KOPT-K1 (cell line): ENCODE measurements at regions not wholly inside any gene's neighbourhood (a gene's known extent, or its start where the extent isn't known, plus 50 kb on each side); places are given as distances from the start of the nearest gene placed in this dataset.

Experiments used
- H3K27ac ChIP-seq: fragments of 200-600 bp; sonication (generic); 2 replicates; pipeline ENCODE4 v1.5.1; 2016; ENCODE audit warnings: antibody characterized with exemption, mild to moderate bottlenecking, low read depth, low read length; ENCODE audit not compliant: poor library complexity, severe bottlenecking
- H3K36me3 ChIP-seq: fragments of 200-600 bp; sonication (generic); 2 replicates; pipeline ENCODE4 v1.5.1; 2017; ENCODE audit warnings: antibody characterized with exemption, mild to moderate bottlenecking, low read length, moderate library complexity; ENCODE audit not compliant: insufficient read depth
- H3K9me3 ChIP-seq: fragments of 200-600 bp; sonication (generic); 2 replicates; pipeline ENCODE4 v1.5.1; 2017; ENCODE audit warnings: antibody characterized with exemption, low read length, mild to moderate bottlenecking; ENCODE audit not compliant: insufficient read depth, poor library complexity, severe bottlenecking

- Histone ChIP-seq H3K9me3 (no peaks in the 10 kb centered on the region), H3K36me3 (no peaks in the 10 kb centered on the region), H3K27ac (no peak overlapping the region)
Observed at GRCh38 chr16:64004116-64004515, 1117.7 kb downstream of the CDH11 start.

DNA sequence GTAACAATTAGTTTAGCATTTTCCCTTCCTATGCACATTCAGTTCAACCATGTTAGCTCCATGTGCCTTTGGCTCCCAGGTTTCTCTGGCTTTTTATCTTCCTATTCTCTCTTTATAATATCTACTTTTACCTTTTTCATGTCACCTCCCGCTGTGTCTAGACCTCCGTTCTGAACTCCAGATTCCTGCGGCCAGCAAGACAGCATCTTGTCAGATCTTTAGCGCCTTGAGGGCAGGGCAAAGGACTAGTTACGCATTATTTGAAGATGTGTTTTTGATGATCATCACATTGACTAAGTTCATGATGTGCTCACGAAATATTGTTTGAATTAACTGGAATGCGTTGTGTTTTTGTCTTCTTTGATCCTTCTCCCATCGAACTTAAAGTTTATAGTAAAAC, 1126.8 kb downstream of the CDH11 start:
- no peaks in the 10 kb centered on the region for H3K36me3 ChIP-seq
- no peak overlapping the region for H3K27ac ChIP-seq
- no peaks in the 10 kb centered on the region for H3K9me3 ChIP-seq

- no peak overlapping the region for H3K27ac ChIP-seq
- no peaks in the 10 kb centered on the region for H3K9me3 ChIP-seq
- H3K36me3 ChIP-seq = no peaks in the 10 kb centered on the region
Observed at GRCh38 chr16:63983401-63983800, 1138.5 kb downstream of the CDH11 start.

- H3K27ac ChIP-seq = no peak overlapping the region
- no peaks in the 10 kb centered on the region for H3K9me3 ChIP-seq
- no peaks in the 10 kb centered on the region for H3K36me3 ChIP-seq
Observed at GRCh38 chr16:63982741-63983140, 1139.1 kb downstream of the CDH11 start.

DNA sequence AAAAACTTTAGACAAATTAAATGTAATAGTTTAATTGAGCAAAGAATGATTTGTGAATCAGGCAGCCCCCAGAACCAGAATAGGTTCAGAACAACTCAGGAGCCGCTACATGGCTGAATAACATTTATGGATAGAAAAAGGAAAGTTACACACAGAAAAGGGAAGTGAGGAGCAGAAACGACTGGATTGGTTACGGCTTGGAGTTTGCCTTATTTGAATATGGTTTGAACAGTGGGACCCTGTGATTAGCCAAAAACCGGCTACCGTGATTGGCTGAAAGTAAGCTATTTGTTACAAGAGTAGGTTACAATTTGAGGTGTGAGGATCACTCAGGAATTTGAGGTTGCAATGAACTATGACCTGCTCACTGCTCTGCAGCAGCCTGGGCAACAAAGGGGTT, 1139.8 kb downstream of the CDH11 start:
- Histone ChIP-seq H3K27ac (no peak overlapping the region), H3K9me3 (no peaks in the 10 kb centered on the region), H3K36me3 (no peaks in the 10 kb centered on the region)

- H3K9me3 ChIP-seq = no peaks in the 10 kb centered on the region
- H3K27ac ChIP-seq = no peak overlapping the region
- H3K36me3 ChIP-seq = no peaks in the 10 kb centered on the region
Observed at GRCh38 chr16:63981639-63982038, 1140.2 kb downstream of the CDH11 start.

DNA sequence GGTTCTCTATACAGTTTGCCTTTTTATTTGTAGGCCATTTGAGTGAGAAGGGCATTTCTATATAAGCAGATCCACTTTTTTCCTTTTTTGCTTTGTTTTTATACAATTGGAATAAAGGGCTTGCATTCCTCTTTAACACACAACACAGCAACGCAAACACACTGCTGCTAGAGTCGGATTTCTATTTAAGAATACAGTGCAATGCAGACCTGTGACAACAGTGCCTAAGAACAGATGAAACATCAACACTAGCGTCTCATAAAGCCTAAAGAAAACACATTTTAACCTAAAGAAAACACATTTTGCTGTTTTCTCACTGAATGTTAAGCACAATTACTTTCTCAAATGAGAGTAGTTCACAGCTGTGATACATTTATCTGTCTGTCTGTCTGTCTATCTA, 1141.1 kb downstream of the CDH11 start:
- no peaks in the 10 kb centered on the region for H3K36me3 ChIP-seq
- no peak overlapping the region for H3K27ac ChIP-seq
- no peaks in the 10 kb centered on the region for H3K9me3 ChIP-seq

GRCh38 chr16:63978240-63978639, 1143.6 kb downstream of the CDH11 start:
- H3K36me3 ChIP-seq = no peaks in the 10 kb centered on the region
- H3K9me3 ChIP-seq = no peaks in the 10 kb centered on the region
- no peak overlapping the region for H3K27ac ChIP-seq

GRCh38 chr16:63976345-63976744, 1145.5 kb downstream of the CDH11 start:
- Histone ChIP-seq H3K36me3 (no peaks in the 10 kb centered on the region), H3K9me3 (no peaks in the 10 kb centered on the region), H3K27ac (no peak overlapping the region)

DNA sequence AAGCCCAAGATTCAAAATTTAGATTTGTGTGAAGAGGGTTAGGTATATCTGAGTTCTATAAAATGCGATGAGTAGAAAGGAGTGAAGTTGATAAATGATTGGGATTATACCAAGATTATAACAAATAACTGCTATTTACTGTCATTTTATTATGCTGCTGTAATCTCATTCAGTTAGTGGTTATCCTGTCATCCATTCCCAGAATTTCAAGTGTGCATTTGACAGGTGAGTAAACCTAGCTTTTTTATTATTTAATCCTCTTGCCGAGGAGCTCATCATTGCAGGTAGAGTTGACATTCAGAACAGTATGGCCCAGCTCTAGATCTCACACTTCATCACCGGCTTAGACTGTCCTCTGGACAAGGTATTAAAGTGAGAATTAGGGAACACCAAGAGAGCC, 1146.2 kb downstream of the CDH11 start:
- Histone ChIP-seq H3K36me3 (no peaks in the 10 kb centered on the region), H3K9me3 (no peaks in the 10 kb centered on the region)

GRCh38 chr16:63967966-63968365, 1153.9 kb downstream of the CDH11 start:
- Histone ChIP-seq H3K9me3 (no peaks in the 10 kb centered on the region), H3K27ac (no peak overlapping the region), H3K36me3 (no peaks in the 10 kb centered on the region)

More for the DNA sequence above, 1146.2 kb downstream of the CDH11 start:
- no peak overlapping the region for H3K27ac ChIP-seq

GRCh38 chr16:63960321-63960720, 1161.5 kb downstream of the CDH11 start:
- Histone ChIP-seq H3K9me3 (no peaks in the 10 kb centered on the region), H3K36me3 (no peaks in the 10 kb centered on the region), H3K27ac (no peak overlapping the region)

- no peaks in the 10 kb centered on the region for H3K36me3 ChIP-seq
- no peak overlapping the region for H3K27ac ChIP-seq
- H3K9me3 ChIP-seq = no peaks in the 10 kb centered on the region
Observed at GRCh38 chr16:63947022-63947421, 1174.8 kb downstream of the CDH11 start.

DNA sequence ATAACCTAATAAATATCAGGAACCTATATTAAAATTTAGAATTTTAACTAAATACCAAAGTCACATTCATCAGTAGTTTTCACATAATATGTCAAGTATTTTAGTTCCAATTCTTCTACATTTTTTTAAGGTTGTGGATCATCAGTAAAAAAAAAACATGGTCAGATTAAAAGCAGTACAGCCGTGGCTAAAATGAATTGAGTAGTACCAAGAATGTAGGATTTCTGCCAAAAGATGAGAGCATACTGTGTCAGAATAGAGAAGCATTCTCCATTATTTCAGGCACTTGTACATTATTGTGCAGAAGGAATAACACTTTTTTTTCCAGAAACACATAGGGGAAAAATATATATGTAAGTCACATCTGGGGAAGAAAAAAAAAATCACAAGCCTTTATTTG, 1176.1 kb downstream of the CDH11 start:
- Histone ChIP-seq H3K27ac (no peak overlapping the region), H3K9me3 (no peaks in the 10 kb centered on the region), H3K36me3 (no peaks in the 10 kb centered on the region)

GRCh38 chr16:63943566-63943965, 1178.3 kb downstream of the CDH11 start:
- Histone ChIP-seq H3K27ac (no peak overlapping the region), H3K9me3 (no peaks in the 10 kb centered on the region), H3K36me3 (no peaks in the 10 kb centered on the region)

- Histone ChIP-seq H3K27ac (no peak overlapping the region), H3K36me3 (no peaks in the 10 kb centered on the region), H3K9me3 (no peaks in the 10 kb centered on the region)
Observed at GRCh38 chr16:63938661-63939060, 1183.2 kb downstream of the CDH11 start.

DNA sequence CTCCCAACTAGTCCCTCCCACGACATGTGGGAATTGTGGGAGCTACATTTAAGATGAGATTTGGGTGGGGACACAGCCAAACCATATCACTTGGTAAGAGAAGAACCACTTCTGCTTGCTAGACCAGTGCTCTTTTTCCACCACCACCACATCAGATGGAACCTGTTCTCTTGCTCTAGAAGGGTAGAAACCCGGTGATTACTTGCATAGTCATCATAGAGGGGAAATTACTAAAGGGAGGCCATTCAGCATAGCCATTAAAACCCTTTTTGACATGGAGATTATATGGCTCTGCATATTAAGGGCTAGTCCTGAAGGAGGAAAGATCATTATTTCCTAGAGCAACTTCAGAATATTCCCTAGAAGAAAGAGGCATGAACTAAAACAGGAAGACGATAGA, 1188.0 kb downstream of the CDH11 start:
- H3K9me3 ChIP-seq = no peaks in the 10 kb centered on the region

More for the DNA sequence above, 1188.0 kb downstream of the CDH11 start:
- Histone ChIP-seq H3K27ac (no peak overlapping the region), H3K36me3 (no peaks in the 10 kb centered on the region)
